C4-2B (cell line): ENCODE measurements at regions not wholly inside any gene's neighbourhood (a gene's known extent, or its start where the extent isn't known, plus 50 kb on each side); places are given as distances from the start of the nearest gene placed in this dataset.

Experiments used
- CTCF ChIP-seq: fragments of 450-650 bp; conservative IDR thresholded peaks from 2 replicates; pipeline ENCODE4 v1.5.1; 2017; ENCODE audit warnings: mild to moderate bottlenecking
- ZFX ChIP-seq: fragments of 450-650 bp; IDR thresholded peaks from 2 replicates; pipeline ENCODE4 v1.6.1; 2017

DNA sequence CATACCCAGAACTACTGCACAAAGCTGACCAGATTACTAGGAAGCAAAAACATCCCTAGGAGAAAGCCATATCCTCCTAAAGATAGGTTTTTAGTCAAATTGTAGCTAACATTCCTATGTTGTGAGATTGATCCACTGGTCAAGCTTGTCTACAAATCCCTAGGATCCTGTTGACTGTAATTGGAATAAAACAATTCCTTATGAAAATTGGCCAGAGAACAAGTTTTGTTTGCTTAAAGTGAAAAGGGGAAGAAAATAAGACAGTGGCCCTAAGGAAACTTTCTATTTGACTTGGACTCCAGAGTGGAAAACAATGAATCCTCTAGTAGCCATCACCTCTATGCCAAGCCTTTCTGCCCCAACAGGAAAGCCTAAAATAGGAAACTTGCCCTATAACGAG is 645.2 kb upstream of the USP24 start:
- no peak for TF ChIP-seq CTCF
- no peak for TF ChIP-seq ZFX
